Sigmoid colon (tissue), 6 donors: ENCODE measurements at regions not wholly inside any gene's neighbourhood (a gene's known extent, or its start where the extent isn't known, plus 50 kb on each side); places are given as distances from the start of the nearest gene placed in this dataset.

ENCODE experiments used
- DNase-seq: peaks from one replicate; pipeline ENCODE4 v3.0.0-alpha.2; 2019
- H3K27ac ChIP-seq, 4 donors: fragments of 200-600 bp; sonication (generic); one replicate each; pipeline ENCODE4 v1.5.1; 2016 to 2019; ENCODE audit warnings: mild to moderate bottlenecking in 1 of 4
- H3K27me3 ChIP-seq, 3 donors: fragments of 200-600 bp; sonication (generic); one replicate each; pipeline ENCODE4 v1.5.1; 2019; ENCODE audit warnings: mild to moderate bottlenecking in 1 of 3
- H3K36me3 ChIP-seq, 4 donors: fragments of 200-600 bp; sonication (generic); one replicate each; pipeline ENCODE4 v1.5.1; 2016 to 2019
- H3K4me1 ChIP-seq, 4 donors: fragments of 200-600 bp; sonication (generic); one replicate each; pipeline ENCODE4 v1.5.1; 2017 to 2019
- H3K4me3 ChIP-seq, 4 donors: fragments of 200-600 bp; sonication (generic); one replicate each; pipeline ENCODE4 v1.5.1; 2017 to 2019; ENCODE audit warnings: mild to moderate bottlenecking in 2 of 4, moderate library complexity in 1 of 4
- H3K9me3 ChIP-seq, 4 donors: fragments of 200-600 bp in 3 of 4; sonication (generic) in 3 of 4; one replicate each; pipeline versions ENCODE4 v1.5.1 to v1.6.1; 2013 to 2019
- EP300 ChIP-seq, 4 donors: sonication (generic); formaldehyde crosslinking; IDR thresholded peaks; one replicate each; pipeline ENCODE4 v1.6.1; 2017; ENCODE audit warnings: antibody characterized with exemption in 4 of 4
- POLR2A ChIP-seq, 2 donors: fragments of 450-650 bp; IDR thresholded peaks; one replicate each; pipeline ENCODE4 v1.6.1; 2016; ENCODE audit warnings: antibody characterized with exemption in 2 of 2, mild to moderate bottlenecking in 2 of 2, moderate library complexity in 2 of 2
- POLR2AphosphoS5 ChIP-seq, 4 donors: sonication (generic); formaldehyde crosslinking; IDR thresholded peaks; one replicate each; pipeline ENCODE4 v1.6.1; 2017; ENCODE audit warnings: antibody characterized with exemption in 4 of 4
- WGBS, 2 donors: extraction: QIAGEN DNeasy Blood & Tissue Kit; methylation state at CpG; one replicate each; pipeline ENCODE4 v1.1.7; 2013; 5-methylcytosine and 5-hydroxymethylcytosine counted together
- intact Hi-C: fragments of 100-400 bp; cut with DNase I; formaldehyde crosslinking; loops from one replicate; pipeline ENCODE4 v1.15.1; 2023
- TF ChIP-seq, protein P1 (sequence below), 4 experiments: fragments of 450-650 bp in 3 of 4; fragments of 200-600 bp in 1 of 4; IDR thresholded peaks; one replicate each; pipeline ENCODE4 v1.5.1; 2016 to 2019; ENCODE audit warnings: antibody characterized with exemption in 4 of 4, mild to moderate bottlenecking in 3 of 4, moderate library complexity in 2 of 4
- donor health status: healthy with polysubstance abuse.
- donor health status: healthy.

DNA sequence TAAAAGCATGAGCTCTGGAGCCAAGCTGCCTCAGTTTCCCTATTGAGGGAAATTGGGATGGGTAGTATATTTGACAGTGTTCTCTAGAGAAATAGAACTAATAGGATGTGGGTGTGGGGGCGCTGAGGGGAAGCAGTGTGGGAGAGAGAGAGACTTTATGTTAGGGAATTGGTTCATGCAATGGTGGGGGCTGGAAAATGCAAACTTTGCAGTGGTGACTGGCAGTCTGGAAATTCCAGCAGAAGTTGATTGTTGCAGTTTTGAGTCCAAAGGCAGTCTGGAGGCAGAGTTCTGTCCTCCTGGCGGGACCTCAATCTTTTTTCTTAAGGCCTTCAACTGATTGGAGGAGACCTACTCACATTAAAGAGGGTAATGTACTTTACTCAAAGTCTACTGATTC is 59.4 kb upstream of the SYT13 start:
- no peaks in the 10 kb centered on the region for H3K4me1 ChIP-seq
- 90% methylated on average over 2 of the region's 2 CpGs for WGBS, 2 donors
- TF ChIP-seq POLR2A (IDR thresholded peaks at IDR 0.05) (no peak), EP300 (IDR thresholded peaks at IDR 0.05) (no peak), POLR2AphosphoS5 (IDR thresholded peaks at IDR 0.05) (no peak)
- TF ChIP-seq, protein P1, sequence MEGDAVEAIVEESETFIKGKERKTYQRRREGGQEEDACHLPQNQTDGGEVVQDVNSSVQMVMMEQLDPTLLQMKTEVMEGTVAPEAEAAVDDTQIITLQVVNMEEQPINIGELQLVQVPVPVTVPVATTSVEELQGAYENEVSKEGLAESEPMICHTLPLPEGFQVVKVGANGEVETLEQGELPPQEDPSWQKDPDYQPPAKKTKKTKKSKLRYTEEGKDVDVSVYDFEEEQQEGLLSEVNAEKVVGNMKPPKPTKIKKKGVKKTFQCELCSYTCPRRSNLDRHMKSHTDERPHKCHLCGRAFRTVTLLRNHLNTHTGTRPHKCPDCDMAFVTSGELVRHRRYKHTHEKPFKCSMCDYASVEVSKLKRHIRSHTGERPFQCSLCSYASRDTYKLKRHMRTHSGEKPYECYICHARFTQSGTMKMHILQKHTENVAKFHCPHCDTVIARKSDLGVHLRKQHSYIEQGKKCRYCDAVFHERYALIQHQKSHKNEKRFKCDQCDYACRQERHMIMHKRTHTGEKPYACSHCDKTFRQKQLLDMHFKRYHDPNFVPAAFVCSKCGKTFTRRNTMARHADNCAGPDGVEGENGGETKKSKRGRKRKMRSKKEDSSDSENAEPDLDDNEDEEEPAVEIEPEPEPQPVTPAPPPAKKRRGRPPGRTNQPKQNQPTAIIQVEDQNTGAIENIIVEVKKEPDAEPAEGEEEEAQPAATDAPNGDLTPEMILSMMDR (IDR thresholded peaks at IDR 0.05), result no peak
- no peak for DNase-seq
- no peak overlapping the region for H3K4me3 ChIP-seq
- H3K27ac ChIP-seq, result no peak overlapping the region
- intact Hi-C loops, result no loop called here
- H3K36me3 ChIP-seq, result no peaks in the 10 kb centered on the region
- H3K9me3 ChIP-seq, result no peaks in the 10 kb centered on the region
- H3K27me3 ChIP-seq, result peaks cover 0 to 4% (median 0%) of the 10 kb centered on the region in 3 donors

DNA sequence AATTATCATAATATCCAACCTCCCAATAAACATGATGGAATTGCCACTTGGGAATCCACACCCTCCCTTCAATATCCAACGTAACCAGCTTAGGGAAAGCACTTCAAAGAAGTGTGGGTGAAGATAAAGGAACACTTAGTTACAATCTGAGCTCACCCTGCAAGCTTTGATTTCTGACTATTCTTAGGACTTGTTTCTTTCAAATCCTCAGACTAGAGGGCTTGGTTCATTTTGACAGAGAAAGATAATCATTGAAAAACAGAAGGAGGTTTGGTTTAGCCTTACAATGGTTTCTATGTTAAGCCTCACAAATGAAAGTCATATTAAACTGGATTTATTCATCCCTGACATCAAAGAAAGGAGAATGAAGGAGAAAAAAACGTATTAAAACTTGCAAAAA is 57.9 kb upstream of the SYT13 start:
- peaks cover 0 to 10% (median 4%) of the 10 kb centered on the region in 4 donors for H3K4me1 ChIP-seq
- TF ChIP-seq POLR2AphosphoS5 (IDR thresholded peaks at IDR 0.05) (no peak), POLR2A (IDR thresholded peaks at IDR 0.05) (no peak), EP300 (IDR thresholded peaks at IDR 0.05) (no peak)
- TF ChIP-seq, protein P1 (IDR thresholded peaks at IDR 0.05), result no peak
- H3K9me3 ChIP-seq, result no peaks in the 10 kb centered on the region
- no peaks in the 10 kb centered on the region for H3K36me3 ChIP-seq
- H3K27ac ChIP-seq, result no peak overlapping the region
- intact Hi-C loops, result no loop called here
- peaks cover 0 to 5% (median 0%) of the 10 kb centered on the region in 3 donors for H3K27me3 ChIP-seq
- 34 to 56% methylated on average over 2 of the region's 2 CpGs for WGBS, 2 donors
- DNase-seq, result no peak
- H3K4me3 ChIP-seq, result no peak overlapping the region

DNA sequence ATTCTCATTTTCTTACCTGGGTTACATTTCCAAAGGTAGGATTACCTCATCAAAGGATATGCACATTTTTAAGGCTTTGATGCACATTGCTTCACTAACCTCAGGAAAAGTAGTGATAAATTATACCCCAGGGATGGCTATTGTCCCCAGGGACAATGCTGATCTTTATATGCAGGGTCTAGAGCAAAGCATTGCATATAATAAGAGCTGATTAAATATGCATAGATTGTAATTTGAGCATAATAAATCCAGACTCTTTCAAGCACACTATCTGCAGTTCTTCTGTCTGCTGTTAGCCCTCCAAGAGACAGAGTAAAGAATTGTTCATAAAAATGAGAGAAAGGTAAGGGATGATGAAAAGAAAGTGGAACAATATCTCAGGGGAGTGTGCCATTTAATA is 57.3 kb upstream of the SYT13 start:
- peaks cover 0 to 10% (median 4%) of the 10 kb centered on the region in 4 donors for H3K4me1 ChIP-seq
- no peak overlapping the region for H3K27ac ChIP-seq
- H3K4me3 ChIP-seq, result no peak overlapping the region
- no peaks in the 10 kb centered on the region for H3K36me3 ChIP-seq
- no peak for DNase-seq
- H3K27me3 ChIP-seq, result peaks cover 0 to 8% (median 0%) of the 10 kb centered on the region in 3 donors
- intact Hi-C loops, result no loop called here
- H3K9me3 ChIP-seq, result no peaks in the 10 kb centered on the region
- TF ChIP-seq POLR2A (IDR thresholded peaks at IDR 0.05), result no peak
- TF ChIP-seq, protein P1 (IDR thresholded peaks at IDR 0.05), result no peak
- TF ChIP-seq EP300 (IDR thresholded peaks at IDR 0.05), result no peak
- no peak for TF ChIP-seq POLR2AphosphoS5 (IDR thresholded peaks at IDR 0.05)

DNA sequence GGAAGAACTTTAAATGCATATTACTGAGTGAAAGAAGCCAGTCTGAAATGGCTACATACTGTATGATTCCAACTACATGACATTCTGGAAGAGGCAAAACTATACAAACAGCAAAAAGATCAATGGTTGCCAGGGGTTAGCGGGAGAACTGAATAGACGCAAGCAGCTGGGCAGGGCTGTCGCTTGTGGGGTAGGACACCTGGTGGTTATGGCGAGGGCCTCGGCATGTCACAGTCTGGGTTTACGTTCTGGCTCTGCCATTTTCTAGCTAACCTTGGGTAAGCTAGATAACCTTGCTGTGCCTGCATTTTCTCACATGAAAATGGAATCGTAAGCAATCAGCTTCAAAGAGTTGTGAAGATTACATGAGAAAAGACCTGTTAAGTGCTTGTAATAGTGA is 55.2 kb upstream of the SYT13 start:
- no peak overlapping the region for H3K4me3 ChIP-seq
- WGBS, 2 donors, result 89 to 95% methylated on average over 7 of the region's 7 CpGs
- H3K27me3 ChIP-seq, result peaks cover 0 to 8% (median 0%) of the 10 kb centered on the region in 3 donors
- TF ChIP-seq EP300 (IDR thresholded peaks at IDR 0.05) (no peak), POLR2A (IDR thresholded peaks at IDR 0.05) (no peak), POLR2AphosphoS5 (IDR thresholded peaks at IDR 0.05) (no peak)
- TF ChIP-seq, protein P1 (IDR thresholded peaks at IDR 0.05), result no peak
- no peaks in the 10 kb centered on the region for H3K9me3 ChIP-seq
- H3K27ac ChIP-seq, result no peak overlapping the region
- no peaks in the 10 kb centered on the region for H3K36me3 ChIP-seq
- intact Hi-C loops, result loop anchor here (2.0 kb wide), 1 partner anchor 427 kb away; no protein-coding TSS in a partner anchor
- H3K4me1 ChIP-seq, result peaks cover 0 to 10% (median 4%) of the 10 kb centered on the region in 4 donors
- DNase-seq, result no peak
